Chondrocyte (in vitro differentiated cells): ENCODE measurements at regions not wholly inside any gene's neighbourhood (a gene's known extent, or its start where the extent isn't known, plus 50 kb on each side); places are given as distances from the start of the nearest gene placed in this dataset.

ENCODE experiments used
- DNase-seq: peaks from one replicate; pipeline ENCODE4 v3.0.0; 2021; ENCODE audit warnings: mixed read lengths, low spot score
- H3K27ac Mint-ChIP-seq: one replicate; pipeline ENCODE4 v1.8.0; 2021; ENCODE audit warnings: mild to moderate bottlenecking, moderate library complexity, mixed read lengths; ENCODE audit not compliant: unreplicated experiment
- H3K27me3 Mint-ChIP-seq: 2 replicates; pipeline ENCODE4 v1.8.0; 2021; ENCODE audit warnings: low read depth, mixed read lengths
- H3K36me3 Mint-ChIP-seq: 2 replicates; pipeline ENCODE4 v1.8.0; 2021; ENCODE audit warnings: low read depth, mixed read lengths
- H3K4me1 Mint-ChIP-seq: 2 replicates; pipeline ENCODE4 v1.8.0; 2021; ENCODE audit warnings: low read depth, mild to moderate bottlenecking, mixed read lengths
- H3K4me3 Mint-ChIP-seq: one replicate; pipeline ENCODE4 v1.8.0; 2021; ENCODE audit warnings: mild to moderate bottlenecking, moderate library complexity, mixed read lengths; ENCODE audit not compliant: unreplicated experiment
- H3K9me3 Mint-ChIP-seq: 2 replicates; pipeline ENCODE4 v1.8.0; 2021; ENCODE audit warnings: low read depth, mixed read lengths
- CTCF ChIP-seq: fragments of 200-600 bp; sonication (generic); IDR thresholded peaks from 2 replicates; pipeline ENCODE4 v1.5.0; 2021; ENCODE audit warnings: antibody characterized with exemption, mild to moderate bottlenecking, moderate library complexity

- H3K27me3 Mint-ChIP-seq: peaks cover 2% of the 10 kb centered on the region
- no peak for TF ChIP-seq CTCF
- no peaks in the 10 kb centered on the region for H3K9me3 Mint-ChIP-seq
- no peak overlapping the region for H3K27ac Mint-ChIP-seq
- H3K4me3 Mint-ChIP-seq: no peak overlapping the region
- no peak for DNase-seq
- H3K4me1 Mint-ChIP-seq: no peaks in the 10 kb centered on the region
- no peaks in the 10 kb centered on the region for H3K36me3 Mint-ChIP-seq
These were observed 935.8 kb upstream of the SLC39A10 start for GRCh38 chr2:194721227-194721626.

GRCh38 chr2:194720462-194720861 lies 936.6 kb upstream of the SLC39A10 start:
- H3K4me3 Mint-ChIP-seq: no peak overlapping the region
- H3K27me3 Mint-ChIP-seq: peaks cover 2% of the 10 kb centered on the region
- no peaks in the 10 kb centered on the region for H3K4me1 Mint-ChIP-seq
- TF ChIP-seq CTCF: no peak
- no peak overlapping the region for H3K27ac Mint-ChIP-seq
- no peak for DNase-seq
- H3K9me3 Mint-ChIP-seq: no peaks in the 10 kb centered on the region
- no peaks in the 10 kb centered on the region for H3K36me3 Mint-ChIP-seq

GRCh38 chr2:194718881-194719280 lies 938.1 kb upstream of the SLC39A10 start:
- Mint-ChIP-seq H3K36me3 (no peaks in the 10 kb centered on the region), H3K27ac (no peak overlapping the region), H3K9me3 (no peaks in the 10 kb centered on the region), H3K4me3 (no peak overlapping the region), H3K27me3 (peaks cover 2% of the 10 kb centered on the region), H3K4me1 (no peaks in the 10 kb centered on the region)
- no peak for TF ChIP-seq CTCF
- no peak for DNase-seq

- no peak overlapping the region for H3K27ac Mint-ChIP-seq
These were observed 942.5 kb upstream of the SLC39A10 start for GRCh38 chr2:194714541-194714940.

GRCh38 chr2:194709840-194710239 lies 947.2 kb upstream of the SLC39A10 start:
- no peaks in the 10 kb centered on the region for H3K36me3 Mint-ChIP-seq
- no peaks in the 10 kb centered on the region for H3K4me1 Mint-ChIP-seq
- H3K9me3 Mint-ChIP-seq: no peaks in the 10 kb centered on the region
- H3K27me3 Mint-ChIP-seq: peaks cover 12% of the 10 kb centered on the region
- H3K4me3 Mint-ChIP-seq: no peak overlapping the region
- DNase-seq: no peak
- H3K27ac Mint-ChIP-seq: no peak overlapping the region
- no peak for TF ChIP-seq CTCF

More at GRCh38 chr2:194714541-194714940, 942.5 kb upstream of the SLC39A10 start:
- Mint-ChIP-seq H3K4me1 (no peaks in the 10 kb centered on the region), H3K36me3 (no peaks in the 10 kb centered on the region), H3K9me3 (no peaks in the 10 kb centered on the region), H3K4me3 (no peak overlapping the region), H3K27me3 (peaks cover 3% of the 10 kb centered on the region)
- DNase-seq: no peak
- TF ChIP-seq CTCF: no peak
